Activated CD8-positive, alpha-beta T cell treated with anti-CD3 and anti-CD28 coated beads for 36 hours (primary cell): ENCODE measurements at regions not wholly inside any gene's neighbourhood (a gene's known extent, or its start where the extent isn't known, plus 50 kb on each side); places are given as distances from the start of the nearest gene placed in this dataset.

Experiments
- ATAC-seq: fragments of 200-7000 bp; cut with Tn5 transposase; one replicate; pipeline ENCODE4 v1.10.0; 2021; ENCODE audit warnings: mild to moderate bottlenecking, moderate library complexity
- CTCF ChIA-PET: fragments of 350-600 bp; sonication (Branson Sonifier 250); formaldehyde crosslinking; loops from one replicate; lab custom pipeline; 2021; ENCODE audit warnings: antibody characterized with exemption; lab: Charles Lee
- POLR2A ChIA-PET: fragments of 350-600 bp; sonication (Branson Sonifier 250); formaldehyde crosslinking; loops from one replicate; lab custom pipeline; 2021; ENCODE audit warnings: antibody characterized with exemption; lab: Charles Lee
- DNase-seq: peaks from one replicate; pipeline ENCODE4 v3.0.0-alpha.2; 2020
- H3K27ac Mint-ChIP-seq: one replicate; pipeline ENCODE4 v1.8.0; 2021; ENCODE audit warnings: mild to moderate bottlenecking, mixed read lengths
- H3K27me3 Mint-ChIP-seq: one replicate; pipeline ENCODE4 v1.8.0; 2021; ENCODE audit warnings: mixed read lengths
- H3K36me3 Mint-ChIP-seq: one replicate; pipeline ENCODE4 v1.8.0; 2021; ENCODE audit warnings: low read depth, mixed read lengths
- H3K4me1 Mint-ChIP-seq: one replicate; pipeline ENCODE4 v1.8.0; 2021; ENCODE audit warnings: low read depth, mixed read lengths
- H3K4me3 Mint-ChIP-seq: one replicate; pipeline ENCODE4 v1.8.0; 2021; ENCODE audit warnings: mild to moderate bottlenecking, moderate library complexity, mixed read lengths
- H3K9me3 Mint-ChIP-seq: one replicate; pipeline ENCODE4 v1.8.0; 2021; ENCODE audit warnings: mixed read lengths
- intact Hi-C: fragments of 100-400 bp; cut with micrococcal nuclease; formaldehyde crosslinking; loops from one replicate; pipeline ENCODE4 v1.10.0; 2022
- TF ChIP-seq, protein P1 (sequence below): fragments of 200-600 bp; IDR thresholded peaks from one replicate; pipeline ENCODE4 v1.8.0; 2022; ENCODE audit warnings: antibody characterized with exemption, mild to moderate bottlenecking

DNA sequence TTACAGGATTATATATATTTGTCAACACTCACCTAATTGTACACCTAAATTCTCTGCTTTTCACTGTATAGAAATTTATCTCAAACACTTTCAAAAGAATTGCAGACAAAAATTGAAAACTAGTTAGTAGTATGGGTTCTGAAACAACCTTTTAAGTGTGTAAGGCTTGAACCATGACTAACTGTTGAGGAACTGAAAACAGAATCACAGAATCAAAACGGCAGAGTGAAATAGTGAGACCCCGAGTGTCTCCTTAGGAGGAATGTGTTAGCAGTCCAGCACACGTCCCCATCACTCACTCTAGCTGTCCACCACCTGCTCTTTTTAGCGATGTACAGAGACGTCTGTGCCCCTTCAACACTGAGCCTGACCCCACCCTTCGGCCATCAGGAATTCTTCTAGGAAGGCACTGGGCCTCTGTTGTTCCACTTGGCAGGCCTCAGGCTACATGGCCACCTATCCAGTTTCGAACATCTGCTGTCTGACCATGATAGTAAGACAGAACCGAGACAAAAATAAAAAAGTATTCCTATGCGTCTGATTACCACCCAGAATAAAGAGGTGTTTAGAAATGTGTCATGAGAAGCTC is 227.4 kb downstream of the C6orf118 start:
- TF ChIP-seq, protein P1, sequence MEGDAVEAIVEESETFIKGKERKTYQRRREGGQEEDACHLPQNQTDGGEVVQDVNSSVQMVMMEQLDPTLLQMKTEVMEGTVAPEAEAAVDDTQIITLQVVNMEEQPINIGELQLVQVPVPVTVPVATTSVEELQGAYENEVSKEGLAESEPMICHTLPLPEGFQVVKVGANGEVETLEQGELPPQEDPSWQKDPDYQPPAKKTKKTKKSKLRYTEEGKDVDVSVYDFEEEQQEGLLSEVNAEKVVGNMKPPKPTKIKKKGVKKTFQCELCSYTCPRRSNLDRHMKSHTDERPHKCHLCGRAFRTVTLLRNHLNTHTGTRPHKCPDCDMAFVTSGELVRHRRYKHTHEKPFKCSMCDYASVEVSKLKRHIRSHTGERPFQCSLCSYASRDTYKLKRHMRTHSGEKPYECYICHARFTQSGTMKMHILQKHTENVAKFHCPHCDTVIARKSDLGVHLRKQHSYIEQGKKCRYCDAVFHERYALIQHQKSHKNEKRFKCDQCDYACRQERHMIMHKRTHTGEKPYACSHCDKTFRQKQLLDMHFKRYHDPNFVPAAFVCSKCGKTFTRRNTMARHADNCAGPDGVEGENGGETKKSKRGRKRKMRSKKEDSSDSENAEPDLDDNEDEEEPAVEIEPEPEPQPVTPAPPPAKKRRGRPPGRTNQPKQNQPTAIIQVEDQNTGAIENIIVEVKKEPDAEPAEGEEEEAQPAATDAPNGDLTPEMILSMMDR: no peak
- ATAC-seq: no peak
- H3K4me1 Mint-ChIP-seq: no peaks in the 10 kb centered on the region
- intact Hi-C loops: no loop called here
- no peak overlapping the region for H3K27ac Mint-ChIP-seq
- CTCF ChIA-PET: no interaction called here
- H3K4me3 Mint-ChIP-seq: no peak overlapping the region
- no peaks in the 10 kb centered on the region for H3K27me3 Mint-ChIP-seq
- POLR2A ChIA-PET: interaction anchor here (0.9 kb wide), 1 partner anchor 433 kb away, joined by 3 read pairs; no protein-coding TSS in a partner anchor
- H3K36me3 Mint-ChIP-seq: no peaks in the 10 kb centered on the region
- no peak for DNase-seq
- H3K9me3 Mint-ChIP-seq: peaks cover 2% of the 10 kb centered on the region

GRCh38 chr6:165077876-165078275 is 231.5 kb downstream of the C6orf118 start:
- POLR2A ChIA-PET: no interaction called here
- no peaks in the 10 kb centered on the region for H3K36me3 Mint-ChIP-seq
- no peaks in the 10 kb centered on the region for H3K27me3 Mint-ChIP-seq
- CTCF ChIA-PET: no interaction called here
- no peak overlapping the region for H3K27ac Mint-ChIP-seq
- H3K4me3 Mint-ChIP-seq: no peak overlapping the region
- H3K4me1 Mint-ChIP-seq: no peaks in the 10 kb centered on the region
- ATAC-seq (no peak), DNase-seq (no peak)
- intact Hi-C loops: no loop called here
- TF ChIP-seq, protein P1: no peak
- peaks cover 2% of the 10 kb centered on the region for H3K9me3 Mint-ChIP-seq

- ATAC-seq (no peak), DNase-seq (no peak)
- H3K36me3 Mint-ChIP-seq: no peaks in the 10 kb centered on the region
- peaks cover 1% of the 10 kb centered on the region for H3K9me3 Mint-ChIP-seq
- H3K27ac Mint-ChIP-seq: no peak overlapping the region
- ChIA-PET POLR2A (no interaction called here), CTCF (no interaction called here)
- H3K4me3 Mint-ChIP-seq: no peak overlapping the region
- H3K27me3 Mint-ChIP-seq: no peaks in the 10 kb centered on the region
- H3K4me1 Mint-ChIP-seq: no peaks in the 10 kb centered on the region
- TF ChIP-seq, protein P1: no peak
- intact Hi-C loops: no loop called here
Observed at GRCh38 chr6:165071906-165072305, 237.5 kb downstream of the C6orf118 start.

DNA sequence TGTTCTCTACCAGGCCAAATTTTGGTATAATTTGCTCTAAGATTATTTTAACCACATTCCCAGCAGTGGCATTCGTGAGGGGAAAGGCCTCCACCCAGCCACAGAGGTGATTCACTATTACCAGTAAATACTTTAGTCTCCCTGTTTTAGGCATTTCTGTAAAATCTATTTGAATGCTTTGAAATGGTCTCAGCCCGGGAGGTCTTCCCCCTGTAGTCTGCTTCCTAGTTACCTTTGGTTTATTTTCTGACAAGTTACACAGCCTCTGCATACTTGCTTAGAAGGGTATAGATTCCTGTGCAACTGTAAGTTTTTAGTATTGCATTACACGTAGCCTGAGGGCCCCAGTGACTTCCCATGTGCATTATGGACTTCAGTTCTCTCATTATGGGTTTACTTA is 248.7 kb downstream of the C6orf118 start:
- DNase-seq: no peak
- Mint-ChIP-seq H3K9me3 (peaks cover 7% of the 10 kb centered on the region), H3K4me1 (no peaks in the 10 kb centered on the region), H3K27me3 (no peaks in the 10 kb centered on the region), H3K4me3 (no peak overlapping the region), H3K27ac (no peak overlapping the region), H3K36me3 (no peaks in the 10 kb centered on the region)
- ATAC-seq: no peak
- POLR2A ChIA-PET: no interaction called here
- CTCF ChIA-PET: no interaction called here
- TF ChIP-seq, protein P1: no peak
- intact Hi-C loops: no loop called here

DNA sequence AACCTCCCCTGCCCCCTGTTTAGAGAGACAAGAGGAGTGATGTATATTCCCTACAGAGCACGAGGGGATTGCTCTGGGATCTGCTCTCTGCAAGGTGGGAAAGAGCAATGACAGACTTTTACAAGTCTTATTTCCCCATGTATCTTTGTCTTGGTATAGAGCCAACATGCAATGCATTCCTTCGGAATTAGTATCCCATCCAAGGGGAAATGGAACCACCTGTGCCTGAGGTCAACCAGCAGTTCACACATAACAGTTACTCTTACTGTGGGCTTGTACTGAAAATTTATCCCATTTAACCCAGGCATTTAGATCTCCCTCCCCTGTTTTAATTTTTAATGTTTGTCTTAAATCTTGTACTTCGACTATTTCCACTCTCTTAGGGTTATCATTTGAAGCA is 250.4 kb downstream of the C6orf118 start:
- ChIA-PET POLR2A (no interaction called here), CTCF (no interaction called here)
- no peaks in the 10 kb centered on the region for H3K4me1 Mint-ChIP-seq
- intact Hi-C loops: no loop called here
- peaks cover 7% of the 10 kb centered on the region for H3K9me3 Mint-ChIP-seq
- H3K4me3 Mint-ChIP-seq: no peak overlapping the region
- no peak for ATAC-seq
- H3K27me3 Mint-ChIP-seq: no peaks in the 10 kb centered on the region
- H3K27ac Mint-ChIP-seq: no peak overlapping the region
- DNase-seq: no peak
- TF ChIP-seq, protein P1: no peak
- no peaks in the 10 kb centered on the region for H3K36me3 Mint-ChIP-seq
